HL-60 (cell line): ENCODE measurements at regions not wholly inside any gene's neighbourhood (a gene's known extent, or its start where the extent isn't known, plus 50 kb on each side); places are given as distances from the start of the nearest gene placed in this dataset.

Source experiments
- CTCF ChIP-seq: IDR thresholded peaks from one replicate; pipeline ENCODE4 v1.5.1; 2011; ENCODE audit warnings: low read length, control low read depth, inconsistent platforms; ENCODE audit not compliant: insufficient read depth
- POLR2AphosphoS5 ChIP-seq: IDR thresholded peaks from 2 replicates; pipeline ENCODE4 v1.6.1; 2012; ENCODE audit warnings: low read depth
- REST ChIP-seq: IDR thresholded peaks from 2 replicates; pipeline ENCODE4 v1.6.1; 2012; ENCODE audit warnings: low read depth; ENCODE audit not compliant: insufficient replicate concordance

GRCh38 chr6:12596731-12597130 lies 119.8 kb upstream of the PHACTR1 start:
- TF ChIP-seq CTCF = no peak
- no peak for TF ChIP-seq POLR2AphosphoS5
- no peak for TF ChIP-seq REST
